ENCODE measurements at regions not wholly inside any gene's neighbourhood (a gene's known extent, or its start where the extent isn't known, plus 50 kb on each side); places are given as distances from the start of the nearest gene placed in this dataset.

- no peak overlapping the region for H4K5ac ChIP-seq (ENCODE audit: low read length)
- H2BK120ac ChIP-seq (ENCODE audit: low read depth, low read length) = no peak overlapping the region
- H3K36me3 ChIP-seq (ENCODE audit: control insufficient read depth, insufficient read depth, low read length) = no peaks in the 10 kb centered on the region
- H3K4me1 ChIP-seq (ENCODE audit: control insufficient read depth, low read depth, low read length) = no peaks in the 10 kb centered on the region
- H2AK5ac ChIP-seq (ENCODE audit: low read length) = no peak overlapping the region
- H4K8ac ChIP-seq (ENCODE audit: low read depth, low read length) = no peak overlapping the region
- H3K4me3 ChIP-seq (ENCODE audit: low read length) = no peak overlapping the region
- no peaks in the 10 kb centered on the region for H3K79me2 ChIP-seq (ENCODE audit: control insufficient read depth, insufficient read depth, low read length)
- H3K23ac ChIP-seq (ENCODE audit: low read length) = no peak overlapping the region
- H2BK15ac ChIP-seq (replicated peaks; ENCODE audit: low read depth) = no peak overlapping the region
- no peak overlapping the region for H3K4ac ChIP-seq (ENCODE audit: low read depth, low read length)
- H3K27me3 ChIP-seq (ENCODE audit: insufficient read depth, low read length, poor library complexity) = no peaks in the 10 kb centered on the region
- no CpG with 5 or more reads among the region's 1 CpG for WGBS (ENCODE audit: extremely low coverage, insufficient coverage, low lambda C conversion rate)
- no peak overlapping the region for H3K56ac ChIP-seq (ENCODE audit: low read length)
- no peak overlapping the region for H2BK5ac ChIP-seq (ENCODE audit: low read length)
- H3K9ac ChIP-seq (ENCODE audit: low read length) = no peak overlapping the region
- H3K27ac ChIP-seq (ENCODE audit: low read depth, low read length) = no peak overlapping the region
- no peak overlapping the region for H3K4me2 ChIP-seq (ENCODE audit: low read length)
- no peaks in the 10 kb centered on the region for H3K79me1 ChIP-seq (ENCODE audit: low read length)
- DNase-seq = no peak
- H3K18ac ChIP-seq (ENCODE audit: low read length) = no peak overlapping the region
Observed at GRCh38 chr14:66381755-66382154, 104.4 kb upstream of the CCDC196 start.

DNA sequence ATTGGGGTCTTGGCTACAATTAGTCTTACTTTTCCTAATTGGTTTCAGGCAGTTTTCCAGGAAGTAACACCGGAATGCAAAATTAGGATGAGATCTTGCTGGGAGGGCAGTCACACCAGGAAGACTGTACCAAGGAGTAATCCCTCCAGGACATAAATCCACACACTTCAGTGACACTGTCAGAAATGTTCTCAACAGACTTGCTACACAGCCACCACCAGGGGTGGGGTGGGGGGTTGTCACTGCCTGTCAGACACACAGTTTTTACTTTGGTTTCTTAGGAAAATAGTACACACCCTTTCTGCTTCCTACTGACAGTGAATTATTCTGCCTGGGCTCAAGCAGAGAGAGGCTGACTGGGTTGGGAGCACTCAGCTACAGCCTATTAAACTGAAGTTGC is 102.9 kb upstream of the CCDC196 start:
- DNase-seq = no peak
- no peak overlapping the region for H2BK15ac ChIP-seq (replicated peaks; ENCODE audit: low read depth)
- H3K27me3 ChIP-seq (ENCODE audit: insufficient read depth, low read length, poor library complexity) = no peaks in the 10 kb centered on the region
- no peak overlapping the region for H2BK120ac ChIP-seq (ENCODE audit: low read depth, low read length)
- H3K23ac ChIP-seq (ENCODE audit: low read length) = no peak overlapping the region
- H3K4me2 ChIP-seq (ENCODE audit: low read length) = no peak overlapping the region
- H3K4ac ChIP-seq (ENCODE audit: low read depth, low read length) = no peak overlapping the region
- no peak overlapping the region for H3K9ac ChIP-seq (ENCODE audit: low read length)
- H3K56ac ChIP-seq (ENCODE audit: low read length) = no peak overlapping the region
- H3K79me2 ChIP-seq (ENCODE audit: control insufficient read depth, insufficient read depth, low read length) = no peaks in the 10 kb centered on the region
- H3K79me1 ChIP-seq (ENCODE audit: low read length) = no peaks in the 10 kb centered on the region
- no peak overlapping the region for H3K27ac ChIP-seq (ENCODE audit: low read depth, low read length)
- no peak overlapping the region for H4K8ac ChIP-seq (ENCODE audit: low read depth, low read length)
- no peak overlapping the region for H2AK5ac ChIP-seq (ENCODE audit: low read length)
- H3K4me3 ChIP-seq (ENCODE audit: low read length) = no peak overlapping the region
- H2BK5ac ChIP-seq (ENCODE audit: low read length) = no peak overlapping the region
- no peak overlapping the region for H3K18ac ChIP-seq (ENCODE audit: low read length)
- no CpG with 5 or more reads among the region's 1 CpG for WGBS (ENCODE audit: extremely low coverage, insufficient coverage, low lambda C conversion rate)
- H3K4me1 ChIP-seq (ENCODE audit: control insufficient read depth, low read depth, low read length) = no peaks in the 10 kb centered on the region
- H4K5ac ChIP-seq (ENCODE audit: low read length) = no peak overlapping the region
- H3K36me3 ChIP-seq (ENCODE audit: control insufficient read depth, insufficient read depth, low read length) = no peaks in the 10 kb centered on the region

DNA sequence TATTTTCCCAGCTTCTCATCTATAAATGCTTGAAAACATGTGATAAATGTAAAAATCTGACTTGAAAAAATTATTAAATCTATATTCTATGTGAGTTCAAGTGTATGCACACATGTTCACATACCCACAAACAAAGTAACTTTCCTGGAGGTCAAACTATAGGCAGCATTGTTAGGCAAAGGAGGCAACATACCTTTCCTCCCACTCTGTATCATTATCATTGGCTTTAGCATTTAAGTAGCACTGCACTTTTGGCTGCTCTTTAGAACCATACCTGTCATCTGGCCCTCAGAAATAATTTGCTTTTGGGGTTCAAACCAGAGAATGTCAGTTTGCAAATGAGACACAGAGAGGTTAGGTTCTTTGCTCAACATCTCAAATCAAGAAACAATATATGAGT is 102.4 kb upstream of the CCDC196 start:
- Histone ChIP-seq H3K4me1 (ENCODE audit: control insufficient read depth, low read depth, low read length) (no peaks in the 10 kb centered on the region), H3K79me2 (ENCODE audit: control insufficient read depth, insufficient read depth, low read length) (no peaks in the 10 kb centered on the region), H2AK5ac (ENCODE audit: low read length) (no peak overlapping the region), H4K8ac (ENCODE audit: low read depth, low read length) (no peak overlapping the region), H3K56ac (ENCODE audit: low read length) (no peak overlapping the region), H3K4me3 (ENCODE audit: low read length) (no peak overlapping the region), H4K5ac (ENCODE audit: low read length) (no peak overlapping the region), H3K18ac (ENCODE audit: low read length) (no peak overlapping the region), H2BK120ac (ENCODE audit: low read depth, low read length) (no peak overlapping the region), H3K79me1 (ENCODE audit: low read length) (no peaks in the 10 kb centered on the region), H3K9ac (ENCODE audit: low read length) (no peak overlapping the region), H3K36me3 (ENCODE audit: control insufficient read depth, insufficient read depth, low read length) (no peaks in the 10 kb centered on the region), H3K27ac (ENCODE audit: low read depth, low read length) (no peak overlapping the region), H3K23ac (ENCODE audit: low read length) (no peak overlapping the region), H2BK15ac (replicated peaks; ENCODE audit: low read depth) (no peak overlapping the region), H3K4me2 (ENCODE audit: low read length) (no peak overlapping the region), H2BK5ac (ENCODE audit: low read length) (no peak overlapping the region), H3K27me3 (ENCODE audit: insufficient read depth, low read length, poor library complexity) (no peaks in the 10 kb centered on the region), H3K4ac (ENCODE audit: low read depth, low read length) (no peak overlapping the region)
- DNase-seq = no peak

GRCh38 chr14:66388516-66388915 is 97.7 kb upstream of the CCDC196 start:
- Histone ChIP-seq H3K27ac (ENCODE audit: low read depth, low read length) (no peak overlapping the region), H2AK5ac (ENCODE audit: low read length) (no peak overlapping the region), H3K4me3 (ENCODE audit: low read length) (no peak overlapping the region), H3K36me3 (ENCODE audit: control insufficient read depth, insufficient read depth, low read length) (no peaks in the 10 kb centered on the region), H4K5ac (ENCODE audit: low read length) (no peak overlapping the region), H3K56ac (ENCODE audit: low read length) (no peak overlapping the region), H2BK5ac (ENCODE audit: low read length) (no peak overlapping the region), H3K79me2 (ENCODE audit: control insufficient read depth, insufficient read depth, low read length) (no peaks in the 10 kb centered on the region), H3K18ac (ENCODE audit: low read length) (no peak overlapping the region), H3K4me2 (ENCODE audit: low read length) (no peak overlapping the region), H3K4ac (ENCODE audit: low read depth, low read length) (no peak overlapping the region), H3K9ac (ENCODE audit: low read length) (no peak overlapping the region), H4K8ac (ENCODE audit: low read depth, low read length) (no peak overlapping the region), H2BK120ac (ENCODE audit: low read depth, low read length) (no peak overlapping the region), H3K79me1 (ENCODE audit: low read length) (no peaks in the 10 kb centered on the region), H2BK15ac (replicated peaks; ENCODE audit: low read depth) (no peak overlapping the region), H3K23ac (ENCODE audit: low read length) (no peak overlapping the region), H3K4me1 (ENCODE audit: control insufficient read depth, low read depth, low read length) (no peaks in the 10 kb centered on the region), H3K27me3 (ENCODE audit: insufficient read depth, low read length, poor library complexity) (no peaks in the 10 kb centered on the region)
- DNase-seq = no peak
- WGBS (ENCODE audit: extremely low coverage, insufficient coverage, low lambda C conversion rate) = no CpG with 5 or more reads among the region's 4 CpGs

DNA sequence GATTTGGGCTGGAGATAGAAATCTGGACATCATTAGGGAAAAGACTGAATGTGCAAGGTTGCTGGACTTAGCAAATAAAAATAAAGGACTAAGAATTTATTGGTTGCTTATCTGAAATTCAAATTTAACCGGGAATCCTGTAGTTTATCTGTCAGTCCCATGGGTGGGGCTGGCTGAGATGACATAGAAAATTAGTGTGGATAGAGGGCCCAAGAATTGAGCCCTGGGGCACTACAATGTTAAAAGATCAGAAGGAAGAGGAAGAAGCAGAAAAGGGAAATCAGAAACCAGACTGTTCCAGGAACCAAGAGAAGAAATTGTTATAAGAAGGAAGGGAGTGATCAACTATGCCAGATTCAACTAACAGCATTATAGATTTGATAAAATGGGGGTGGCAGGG is 96.7 kb upstream of the CCDC196 start:
- H3K9ac ChIP-seq (ENCODE audit: low read length) = no peak overlapping the region

GRCh38 chr14:66395300-66395699 is 90.9 kb upstream of the CCDC196 start:
- Histone ChIP-seq H3K79me1 (ENCODE audit: low read length) (no peaks in the 10 kb centered on the region), H4K8ac (ENCODE audit: low read depth, low read length) (no peak overlapping the region), H3K4me2 (ENCODE audit: low read length) (no peak overlapping the region), H2AK5ac (ENCODE audit: low read length) (no peak overlapping the region), H3K79me2 (ENCODE audit: control insufficient read depth, insufficient read depth, low read length) (no peaks in the 10 kb centered on the region), H3K4me1 (ENCODE audit: control insufficient read depth, low read depth, low read length) (no peaks in the 10 kb centered on the region), H3K36me3 (ENCODE audit: control insufficient read depth, insufficient read depth, low read length) (no peaks in the 10 kb centered on the region), H3K9ac (ENCODE audit: low read length) (no peak overlapping the region), H2BK15ac (replicated peaks; ENCODE audit: low read depth) (no peak overlapping the region), H3K4ac (ENCODE audit: low read depth, low read length) (no peak overlapping the region), H3K56ac (ENCODE audit: low read length) (no peak overlapping the region), H2BK120ac (ENCODE audit: low read depth, low read length) (no peak overlapping the region), H2BK5ac (ENCODE audit: low read length) (no peak overlapping the region), H3K18ac (ENCODE audit: low read length) (no peak overlapping the region), H3K4me3 (ENCODE audit: low read length) (no peak overlapping the region), H3K27me3 (ENCODE audit: insufficient read depth, low read length, poor library complexity) (no peaks in the 10 kb centered on the region), H3K23ac (ENCODE audit: low read length) (no peak overlapping the region), H4K5ac (ENCODE audit: low read length) (no peak overlapping the region), H3K27ac (ENCODE audit: low read depth, low read length) (no peak overlapping the region)
- DNase-seq = peak; percentile 29
- no CpG with 5 or more reads among the region's 1 CpG for WGBS (ENCODE audit: extremely low coverage, insufficient coverage, low lambda C conversion rate)

More for the DNA sequence above, 96.7 kb upstream of the CCDC196 start:
- no peaks in the 10 kb centered on the region for H3K27me3 ChIP-seq (ENCODE audit: insufficient read depth, low read length, poor library complexity)
- H2BK5ac ChIP-seq (ENCODE audit: low read length) = no peak overlapping the region
- H3K23ac ChIP-seq (ENCODE audit: low read length) = no peak overlapping the region
- H2BK120ac ChIP-seq (ENCODE audit: low read depth, low read length) = no peak overlapping the region
- H3K4me3 ChIP-seq (ENCODE audit: low read length) = no peak overlapping the region
- H3K4ac ChIP-seq (ENCODE audit: low read depth, low read length) = no peak overlapping the region
- no peak overlapping the region for H3K27ac ChIP-seq (ENCODE audit: low read depth, low read length)
- H4K8ac ChIP-seq (ENCODE audit: low read depth, low read length) = no peak overlapping the region
- no peak overlapping the region for H2AK5ac ChIP-seq (ENCODE audit: low read length)
- H3K79me1 ChIP-seq (ENCODE audit: low read length) = no peaks in the 10 kb centered on the region
- no peaks in the 10 kb centered on the region for H3K79me2 ChIP-seq (ENCODE audit: control insufficient read depth, insufficient read depth, low read length)
- H3K4me2 ChIP-seq (ENCODE audit: low read length) = no peak overlapping the region
- no peak overlapping the region for H4K5ac ChIP-seq (ENCODE audit: low read length)
- no peaks in the 10 kb centered on the region for H3K4me1 ChIP-seq (ENCODE audit: control insufficient read depth, low read depth, low read length)
- no peaks in the 10 kb centered on the region for H3K36me3 ChIP-seq (ENCODE audit: control insufficient read depth, insufficient read depth, low read length)
- H2BK15ac ChIP-seq (replicated peaks; ENCODE audit: low read depth) = no peak overlapping the region
- DNase-seq = no peak
- H3K18ac ChIP-seq (ENCODE audit: low read length) = no peak overlapping the region
- H3K56ac ChIP-seq (ENCODE audit: low read length) = no peak overlapping the region
- WGBS (ENCODE audit: extremely low coverage, insufficient coverage, low lambda C conversion rate) = no CpG with 5 or more reads among the region's 1 CpG

All from mesendoderm (in vitro differentiated cells).